Mesenchymal stem cell (in vitro differentiated cells and primary cell): ENCODE measurements at regions not wholly inside any gene's neighbourhood (a gene's known extent, or its start where the extent isn't known, plus 50 kb on each side); places are given as distances from the start of the nearest gene placed in this dataset.

Experiments
- DNase-seq: peaks from one replicate; pipeline ENCODE4 v3.0.0-alpha.2; 2013
- H2AFZ ChIP-seq: one replicate; pipeline ENCODE4 v1.6.1; 2013; ENCODE audit warnings: low read depth, mild to moderate bottlenecking, control low read depth, inconsistent platforms, low read length, moderate library complexity
- H2AK5ac ChIP-seq: 2 replicates; pipeline ENCODE4 v1.6.1; 2013; ENCODE audit warnings: low read length, moderate library complexity, mild to moderate bottlenecking, inconsistent platforms; ENCODE audit not compliant: severe bottlenecking
- H2BK120ac ChIP-seq: one replicate; pipeline ENCODE4 v1.6.1; 2013; ENCODE audit warnings: low read depth, mild to moderate bottlenecking, inconsistent platforms, low read length, moderate library complexity
- H2BK12ac ChIP-seq, 2 experiments: one replicate each; pipeline ENCODE4 v1.6.1; 2013; ENCODE audit warnings: inconsistent platforms in 2 of 2, low read length in 2 of 2, mild to moderate bottlenecking in 2 of 2, moderate library complexity in 2 of 2, control low read depth in 1 of 2
- H2BK15ac ChIP-seq: one replicate; pipeline ENCODE4 v1.6.1; 2013; ENCODE audit warnings: mild to moderate bottlenecking, low read depth, inconsistent platforms; ENCODE audit not compliant: poor library complexity, severe bottlenecking
- H2BK5ac ChIP-seq: 2 replicates; pipeline ENCODE4 v1.6.1; 2013; ENCODE audit warnings: low read depth, mild to moderate bottlenecking, low read length, control low read depth, inconsistent platforms; ENCODE audit not compliant: poor library complexity, severe bottlenecking
- H3K14ac ChIP-seq, 2 experiments: one replicate each; pipeline ENCODE4 v1.6.1; 2013; ENCODE audit warnings: inconsistent platforms in 2 of 2, low read length in 2 of 2, control low read depth in 1 of 2, mild to moderate bottlenecking in 1 of 2, moderate library complexity in 1 of 2
- H3K18ac ChIP-seq, 2 experiments: one replicate each; pipeline ENCODE4 v1.6.1; 2013; ENCODE audit warnings: inconsistent platforms in 2 of 2, low read length in 2 of 2, control low read depth in 1 of 2, low read depth in 1 of 2, mild to moderate bottlenecking in 1 of 2
- H3K23ac ChIP-seq, 2 experiments: one replicate each; pipeline ENCODE4 v1.6.1; 2013; ENCODE audit warnings: inconsistent platforms in 2 of 2, low read length in 2 of 2, mild to moderate bottlenecking in 2 of 2, moderate library complexity in 2 of 2, control low read depth in 1 of 2
- H3K27ac ChIP-seq: 2 replicates; pipeline ENCODE4 v1.5.1; 2013; ENCODE audit warnings: mild to moderate bottlenecking, moderate library complexity, low read length, control low read depth, inconsistent platforms; ENCODE audit not compliant: poor library complexity, severe bottlenecking
- H3K27me3 ChIP-seq, 2 experiments: 2 replicates each; pipeline versions ENCODE4 v1.6.1 to v1.7.0; 2013; ENCODE audit warnings: low read length in 2 of 2, mild to moderate bottlenecking in 2 of 2, moderate library complexity in 2 of 2, control low read depth in 1 of 2, inconsistent platforms in 1 of 2; ENCODE audit not compliant: control insufficient read depth in 1 of 2, insufficient read depth in 1 of 2
- H3K36me3 ChIP-seq, 2 experiments: 2 replicates each; pipeline versions ENCODE4 v1.6.1 to v1.7.0; 2013; ENCODE audit warnings: low read length in 2 of 2, control low read depth in 1 of 2, inconsistent platforms in 1 of 2, low read depth in 1 of 2, mild to moderate bottlenecking in 1 of 2; ENCODE audit not compliant: insufficient read depth in 2 of 2, control insufficient read depth in 1 of 2
- H3K4ac ChIP-seq, 2 experiments: one replicate each; pipeline ENCODE4 v1.6.1; 2013; ENCODE audit warnings: inconsistent platforms in 2 of 2, low read length in 2 of 2, mild to moderate bottlenecking in 2 of 2, moderate library complexity in 2 of 2, control low read depth in 1 of 2, low read depth in 1 of 2
- H3K4me1 ChIP-seq: 2 replicates; pipeline ENCODE4 v1.6.1; 2013; ENCODE audit warnings: low read depth, low read length, control low read depth; ENCODE audit not compliant: control insufficient read depth, insufficient read depth
- H3K4me2 ChIP-seq: 2 replicates; pipeline ENCODE4 v1.6.1; 2013; ENCODE audit warnings: low read length, mild to moderate bottlenecking, inconsistent platforms; ENCODE audit not compliant: poor library complexity, severe bottlenecking
- H3K4me3 ChIP-seq, 2 experiments: 2 replicates each; pipeline versions ENCODE4 v1.5.1 to v1.7.0; 2013; ENCODE audit warnings: low read length in 2 of 2, mild to moderate bottlenecking in 2 of 2, control low read depth in 1 of 2, low read depth in 1 of 2; ENCODE audit not compliant: insufficient read depth in 1 of 2
- H3K79me1 ChIP-seq: replicated peaks from 2 replicates; pipeline ENCODE4 v1.6.1; 2013; ENCODE audit warnings: mild to moderate bottlenecking, control low read depth, low read length, inconsistent platforms; ENCODE audit not compliant: poor library complexity, severe bottlenecking
- H3K9ac ChIP-seq: 2 replicates; pipeline ENCODE4 v1.7.0; 2013; ENCODE audit warnings: mild to moderate bottlenecking, low read length, moderate library complexity
- H3K9me3 ChIP-seq: 2 replicates; pipeline ENCODE4 v1.7.0; 2013; ENCODE audit warnings: mild to moderate bottlenecking, low read length; ENCODE audit not compliant: control insufficient read depth
- H4K8ac ChIP-seq: one replicate; pipeline ENCODE4 v1.6.1; 2013; ENCODE audit warnings: inconsistent platforms, mild to moderate bottlenecking, low read length, moderate library complexity
- H4K91ac ChIP-seq: one replicate; pipeline ENCODE4 v1.6.1; 2013; ENCODE audit warnings: mild to moderate bottlenecking, low read length, inconsistent platforms
- WGBS: methylation state at CpG from one replicate; pipeline ENCODE4 v1.1.7; 2013; ENCODE audit warnings: mixed read lengths; 5-methylcytosine and 5-hydroxymethylcytosine counted together

- Histone ChIP-seq H2AFZ (no peak overlapping the region), H3K4me1 (peaks cover 4% of the 10 kb centered on the region), H3K9ac (no peak overlapping the region), H2BK12ac (no peak overlapping the region), H3K27ac (no peak overlapping the region), H2BK120ac (no peak overlapping the region), H3K4me2 (no peak overlapping the region), H4K8ac (no peak overlapping the region), H2BK15ac (no peak overlapping the region), H2AK5ac (no peak overlapping the region), H3K9me3 (no peaks in the 10 kb centered on the region), H3K4me3 (no peak overlapping the region), H3K79me1 (no peaks in the 10 kb centered on the region), H3K36me3 (no peaks in the 10 kb centered on the region), H3K23ac (no peak overlapping the region), H3K14ac (no peak overlapping the region), H3K27me3 (peaks cover 0 to 4% of the 10 kb centered on the region in 2 experiments), H2BK5ac (no peak overlapping the region), H3K4ac (no peak overlapping the region), H4K91ac (no peak overlapping the region), H3K18ac (no peak overlapping the region)
- DNase-seq, result no peak
- 93% methylated on average over 7 of the region's 7 CpGs for WGBS
Measured at GRCh38 chr17:65417406-65418221, 143.8 kb downstream of the AXIN2 start.

DNA sequence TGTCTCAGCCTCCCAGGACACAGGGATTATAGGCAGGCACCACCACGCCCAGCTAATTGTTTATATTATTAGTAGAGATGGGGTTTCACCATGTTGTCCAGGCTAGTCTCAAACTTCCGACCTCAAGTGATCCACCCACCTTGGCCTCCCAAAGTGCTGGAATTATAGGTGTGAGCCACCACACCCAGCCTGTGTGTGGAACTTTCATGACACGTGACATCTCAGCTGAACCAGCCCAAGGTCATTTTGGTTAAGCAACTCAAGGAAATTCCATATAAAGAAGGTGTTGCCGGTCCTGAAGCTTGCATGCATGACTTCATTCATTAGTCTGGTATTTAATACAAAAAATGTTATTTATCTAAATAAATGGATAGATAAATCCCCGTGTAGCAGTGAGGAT lies 145.5 kb downstream of the AXIN2 start:
- no peak overlapping the region for H2BK12ac ChIP-seq
- H4K8ac ChIP-seq, result no peak overlapping the region
- H3K4ac ChIP-seq, result no peak overlapping the region
- DNase-seq, result no peak
- H3K23ac ChIP-seq, result no peak overlapping the region
- H4K91ac ChIP-seq, result no peak overlapping the region
- H3K9ac ChIP-seq, result no peak overlapping the region
- no peaks in the 10 kb centered on the region for H3K79me1 ChIP-seq
- H3K4me1 ChIP-seq, result peaks cover 4% of the 10 kb centered on the region
- peaks cover 0 to 4% of the 10 kb centered on the region in 2 experiments for H3K27me3 ChIP-seq
- H2AK5ac ChIP-seq, result no peak overlapping the region
- no peaks in the 10 kb centered on the region for H3K36me3 ChIP-seq
- no peak overlapping the region for H3K4me3 ChIP-seq
- H3K14ac ChIP-seq, result no peak overlapping the region
- no peak overlapping the region for H2AFZ ChIP-seq
- WGBS, result 96% methylated on average over 4 of the region's 5 CpGs
- H2BK15ac ChIP-seq, result no peak overlapping the region
- H3K4me2 ChIP-seq, result no peak overlapping the region
- no peak overlapping the region for H3K27ac ChIP-seq
- H3K9me3 ChIP-seq, result peaks cover 7% of the 10 kb centered on the region
- no peak overlapping the region for H2BK5ac ChIP-seq
- H2BK120ac ChIP-seq, result no peak overlapping the region
- no peak overlapping the region for H3K18ac ChIP-seq

DNA sequence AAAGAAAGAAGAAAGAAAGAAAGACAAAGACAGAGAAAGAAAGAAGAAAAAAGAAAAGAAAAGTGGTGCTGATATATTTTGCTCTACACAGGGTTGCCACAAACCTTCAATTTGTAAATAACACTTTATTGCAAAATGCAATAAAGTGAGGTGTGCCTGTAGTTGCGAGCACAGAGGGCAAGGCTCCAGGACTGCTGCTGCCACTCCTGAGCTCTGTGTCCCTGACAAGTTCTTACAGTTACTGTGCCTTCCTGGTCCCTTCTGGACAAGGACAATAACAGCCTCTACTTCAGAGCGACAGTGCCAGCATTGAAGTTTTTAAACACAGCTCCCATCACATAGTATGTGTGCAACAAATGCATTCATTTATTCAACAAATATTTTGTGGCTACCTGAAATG lies 148.1 kb downstream of the AXIN2 start:
- H2BK15ac ChIP-seq, result no peak overlapping the region
- H2BK5ac ChIP-seq, result no peak overlapping the region
- no peak overlapping the region for H2BK12ac ChIP-seq
- H2BK120ac ChIP-seq, result no peak overlapping the region
- no peak overlapping the region for H3K27ac ChIP-seq
- H4K8ac ChIP-seq, result no peak overlapping the region
- H3K4me1 ChIP-seq, result peaks cover 2% of the 10 kb centered on the region
- no peaks in the 10 kb centered on the region for H3K27me3 ChIP-seq
- H3K4ac ChIP-seq, result no peak overlapping the region
- no peaks in the 10 kb centered on the region for H3K79me1 ChIP-seq
- no peak for DNase-seq
- no peak overlapping the region for H3K4me2 ChIP-seq
- no peak overlapping the region for H3K18ac ChIP-seq
- no peak overlapping the region for H3K14ac ChIP-seq
- no peak overlapping the region for H2AFZ ChIP-seq
- H2AK5ac ChIP-seq, result no peak overlapping the region
- 91% methylated on average over 2 of the region's 2 CpGs for WGBS
- no peak overlapping the region for H3K9ac ChIP-seq
- H3K36me3 ChIP-seq, result no peaks in the 10 kb centered on the region
- H3K4me3 ChIP-seq, result no peak overlapping the region
- H3K9me3 ChIP-seq, result peaks cover 7% of the 10 kb centered on the region
- H4K91ac ChIP-seq, result no peak overlapping the region
- no peak overlapping the region for H3K23ac ChIP-seq

DNA sequence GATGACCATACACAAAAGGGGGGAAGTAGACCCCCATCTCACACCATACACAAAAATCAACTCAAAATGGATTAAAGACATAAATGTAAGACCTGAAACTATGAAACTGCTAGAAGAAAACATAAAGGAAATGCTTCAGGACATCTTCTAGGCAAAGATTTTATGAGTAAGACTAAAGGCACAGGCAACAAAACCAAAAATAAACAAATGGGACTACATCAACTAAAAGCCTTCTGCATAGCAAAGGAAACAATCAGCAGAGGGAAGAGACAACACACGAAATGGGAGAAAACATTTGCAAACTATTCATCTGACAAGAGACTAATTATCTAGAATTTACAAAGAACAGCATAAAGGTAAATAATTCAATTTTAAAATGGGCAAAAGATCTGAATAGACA lies 152.1 kb downstream of the AXIN2 start:
- 33% methylated on average over 1 of the region's 1 CpG for WGBS
- Histone ChIP-seq H3K14ac (no peak overlapping the region), H2BK120ac (no peak overlapping the region), H3K36me3 (no peaks in the 10 kb centered on the region), H3K4me2 (no peak overlapping the region), H3K23ac (no peak overlapping the region), H3K9me3 (peaks cover 7% of the 10 kb centered on the region), H3K18ac (no peak overlapping the region), H4K91ac (no peak overlapping the region), H2BK5ac (no peak overlapping the region), H3K4me1 (peaks cover under 1% of the 10 kb centered on the region), H2AFZ (no peak overlapping the region), H4K8ac (no peak overlapping the region), H2AK5ac (no peak overlapping the region), H2BK12ac (no peak overlapping the region), H3K4me3 (no peak overlapping the region), H3K79me1 (no peaks in the 10 kb centered on the region), H2BK15ac (no peak overlapping the region), H3K4ac (no peak overlapping the region), H3K27me3 (no peaks in the 10 kb centered on the region), H3K9ac (no peak overlapping the region), H3K27ac (no peak overlapping the region)
- DNase-seq, result no peak
